ENCODE measurements at regions not wholly inside any gene's neighbourhood (a gene's known extent, or its start where the extent isn't known, plus 50 kb on each side); places are given as distances from the start of the nearest gene placed in this dataset.

- in situ Hi-C loops (cut with HindIII; ENCODE audit: low pct_ligation_motif_present, low pct_unique_long_range_greater_than_20kb, low sequenced_read_pairs) = no loop called here
- DNase-seq = no peak
Measured at GRCh38 chr15:72934921-72935320, 117.3 kb upstream of the NEO1 start.

GRCh38 chr15:72933976-72934375 is 118.3 kb upstream of the NEO1 start:
- in situ Hi-C loops (cut with HindIII; ENCODE audit: low pct_ligation_motif_present, low pct_unique_long_range_greater_than_20kb, low sequenced_read_pairs) = no loop called here
- no peak for DNase-seq

- in situ Hi-C loops (cut with HindIII; ENCODE audit: low pct_ligation_motif_present, low pct_unique_long_range_greater_than_20kb, low sequenced_read_pairs) = no loop called here
- DNase-seq = no peak
Measured at GRCh38 chr15:72932472-72932871, 119.8 kb upstream of the NEO1 start.

- DNase-seq = no peak
- in situ Hi-C loops (cut with HindIII; ENCODE audit: low pct_ligation_motif_present, low pct_unique_long_range_greater_than_20kb, low sequenced_read_pairs) = no loop called here
Measured at GRCh38 chr15:72927451-72927850, 124.8 kb upstream of the NEO1 start.

GRCh38 chr15:72925661-72926060 is 126.6 kb upstream of the NEO1 start:
- no peak for DNase-seq
- in situ Hi-C loops (cut with HindIII; ENCODE audit: low pct_ligation_motif_present, low pct_unique_long_range_greater_than_20kb, low sequenced_read_pairs) = no loop called here

GRCh38 chr15:72923289-72923688 is 129.0 kb upstream of the NEO1 start:
- in situ Hi-C loops (cut with HindIII; ENCODE audit: low pct_ligation_motif_present, low pct_unique_long_range_greater_than_20kb, low sequenced_read_pairs) = no loop called here
- peak; percentile 14 for DNase-seq

- DNase-seq = no peak
- in situ Hi-C loops (cut with HindIII; ENCODE audit: low pct_ligation_motif_present, low pct_unique_long_range_greater_than_20kb, low sequenced_read_pairs) = no loop called here
Measured at GRCh38 chr15:72920551-72920950, 131.7 kb upstream of the NEO1 start.

GRCh38 chr15:72919936-72920465 is 132.3 kb upstream of the NEO1 start:
- no peak for DNase-seq
- in situ Hi-C loops (cut with HindIII; ENCODE audit: low pct_ligation_motif_present, low pct_unique_long_range_greater_than_20kb, low sequenced_read_pairs) = no loop called here

GRCh38 chr15:72916897-72917296 is 133.3 kb upstream of the ADPGK start:
- in situ Hi-C loops (cut with HindIII; ENCODE audit: low pct_ligation_motif_present, low pct_unique_long_range_greater_than_20kb, low sequenced_read_pairs) = no loop called here
- no peak for DNase-seq

GRCh38 chr15:72916378-72916777 is 132.8 kb upstream of the ADPGK start:
- in situ Hi-C loops (cut with HindIII; ENCODE audit: low pct_ligation_motif_present, low pct_unique_long_range_greater_than_20kb, low sequenced_read_pairs) = no loop called here

GRCh38 chr15:72915843-72916242 is 132.3 kb upstream of the ADPGK start:
- DNase-seq = no peak
- in situ Hi-C loops (cut with HindIII; ENCODE audit: low pct_ligation_motif_present, low pct_unique_long_range_greater_than_20kb, low sequenced_read_pairs) = no loop called here

More at GRCh38 chr15:72916378-72916777, 132.8 kb upstream of the ADPGK start:
- DNase-seq = no peak

- in situ Hi-C loops (cut with HindIII; ENCODE audit: low pct_ligation_motif_present, low pct_unique_long_range_greater_than_20kb, low sequenced_read_pairs) = no loop called here
- DNase-seq = no peak
Measured at GRCh38 chr15:72912996-72913395, 129.4 kb upstream of the ADPGK start.

GRCh38 chr15:72912121-72912520 is 128.6 kb upstream of the ADPGK start:
- in situ Hi-C loops (cut with HindIII; ENCODE audit: low pct_ligation_motif_present, low pct_unique_long_range_greater_than_20kb, low sequenced_read_pairs) = no loop called here
- no peak for DNase-seq

- no peak for DNase-seq
Measured at GRCh38 chr15:72911626-72912025, 128.1 kb upstream of the ADPGK start.

GRCh38 chr15:72908713-72909112 is 125.2 kb upstream of the ADPGK start:
- no peak for DNase-seq
- in situ Hi-C loops (cut with HindIII; ENCODE audit: low pct_ligation_motif_present, low pct_unique_long_range_greater_than_20kb, low sequenced_read_pairs) = no loop called here

More at GRCh38 chr15:72911626-72912025, 128.1 kb upstream of the ADPGK start:
- in situ Hi-C loops (cut with HindIII; ENCODE audit: low pct_ligation_motif_present, low pct_unique_long_range_greater_than_20kb, low sequenced_read_pairs) = no loop called here

GRCh38 chr15:72907733-72908132 is 124.2 kb upstream of the ADPGK start:
- no peak for DNase-seq
- in situ Hi-C loops (cut with HindIII; ENCODE audit: low pct_ligation_motif_present, low pct_unique_long_range_greater_than_20kb, low sequenced_read_pairs) = no loop called here

- DNase-seq = no peak
- in situ Hi-C loops (cut with HindIII; ENCODE audit: low pct_ligation_motif_present, low pct_unique_long_range_greater_than_20kb, low sequenced_read_pairs) = no loop called here
Measured at GRCh38 chr15:72902919-72903260, 119.3 kb upstream of the ADPGK start.

- no peak for DNase-seq
- in situ Hi-C loops (cut with HindIII; ENCODE audit: low pct_ligation_motif_present, low pct_unique_long_range_greater_than_20kb, low sequenced_read_pairs) = no loop called here
Measured at GRCh38 chr15:72902245-72902918, 118.8 kb upstream of the ADPGK start.

- DNase-seq = no peak
- in situ Hi-C loops (cut with HindIII; ENCODE audit: low pct_ligation_motif_present, low pct_unique_long_range_greater_than_20kb, low sequenced_read_pairs) = no loop called here
Measured at GRCh38 chr15:72892986-72893385, 109.4 kb upstream of the ADPGK start.

- DNase-seq = no peak
- in situ Hi-C loops (cut with HindIII; ENCODE audit: low pct_ligation_motif_present, low pct_unique_long_range_greater_than_20kb, low sequenced_read_pairs) = no loop called here
Measured at GRCh38 chr15:72890043-72890442, 106.5 kb upstream of the ADPGK start.

- DNase-seq = no peak
- in situ Hi-C loops (cut with HindIII; ENCODE audit: low pct_ligation_motif_present, low pct_unique_long_range_greater_than_20kb, low sequenced_read_pairs) = no loop called here
Measured at GRCh38 chr15:72889545-72889944, 106.0 kb upstream of the ADPGK start.
